GM12872 (cell line): ENCODE measurements at regions not wholly inside any gene's neighbourhood (a gene's known extent, or its start where the extent isn't known, plus 50 kb on each side); places are given as distances from the start of the nearest gene placed in this dataset.

Experiments used
- CTCF ChIP-seq: IDR thresholded peaks from 3 replicates; pipeline ENCODE4 v1.5.1; 2011; ENCODE audit warnings: low read depth, mild to moderate bottlenecking, low read length, moderate library complexity; ENCODE audit not compliant: insufficient read depth

GRCh38 chr12:113674302-113674701 is 202.6 kb upstream of the LHX5 start:
- no peak for TF ChIP-seq CTCF

GRCh38 chr12:113673458-113674238 is 202.0 kb upstream of the LHX5 start:
- TF ChIP-seq CTCF = no peak

GRCh38 chr12:113670742-113671141 is 199.1 kb upstream of the LHX5 start:
- TF ChIP-seq CTCF = no peak

- no peak for TF ChIP-seq CTCF
These were observed 196.1 kb upstream of the LHX5 start for GRCh38 chr12:113667676-113668356.

GRCh38 chr12:113667095-113667494 is 195.4 kb upstream of the LHX5 start:
- no peak for TF ChIP-seq CTCF

GRCh38 chr12:113666223-113666622 is 194.6 kb upstream of the LHX5 start:
- TF ChIP-seq CTCF = no peak

GRCh38 chr12:113665457-113665856 is 193.8 kb upstream of the LHX5 start:
- no peak for TF ChIP-seq CTCF
